Neuronal stem cell (in vitro differentiated cells): ENCODE measurements at regions not wholly inside any gene's neighbourhood (a gene's known extent, or its start where the extent isn't known, plus 50 kb on each side); places are given as distances from the start of the nearest gene placed in this dataset.

ENCODE experiments used
- DNase-seq: peaks from one replicate; pipeline ENCODE4 v3.0.0-alpha.2; 2013; ENCODE audit warnings: low spot score
- H2AFZ ChIP-seq: one replicate; pipeline ENCODE4 v1.6.1; 2013; ENCODE audit warnings: mild to moderate bottlenecking, low read length, inconsistent platforms
- H2AK5ac ChIP-seq: 2 replicates; pipeline ENCODE4 v1.6.1; 2013; ENCODE audit warnings: low read depth, mild to moderate bottlenecking, inconsistent platforms, low read length, moderate library complexity, mixed read lengths
- H2BK120ac ChIP-seq: 2 replicates; pipeline ENCODE4 v1.6.1; 2013; ENCODE audit warnings: low read depth, mild to moderate bottlenecking, inconsistent platforms, low read length, moderate library complexity, mixed read lengths
- H2BK12ac ChIP-seq: one replicate; pipeline ENCODE4 v1.6.1; 2013; ENCODE audit warnings: low read length, inconsistent platforms
- H2BK15ac ChIP-seq: 2 replicates; pipeline ENCODE4 v1.6.1; 2013; ENCODE audit warnings: mild to moderate bottlenecking, low read length, inconsistent platforms, mixed read lengths
- H2BK5ac ChIP-seq: one replicate; pipeline ENCODE4 v1.6.1; 2013; ENCODE audit warnings: inconsistent platforms, mild to moderate bottlenecking, low read length, moderate library complexity
- H3K14ac ChIP-seq: one replicate; pipeline ENCODE4 v1.6.1; 2013; ENCODE audit warnings: low read length, inconsistent platforms
- H3K18ac ChIP-seq: 2 replicates; pipeline ENCODE4 v1.6.1; 2013; ENCODE audit warnings: low read length, inconsistent platforms
- H3K23ac ChIP-seq: 2 replicates; pipeline ENCODE4 v1.6.1; 2013; ENCODE audit warnings: low read depth, mild to moderate bottlenecking, mixed read lengths, low read length, inconsistent platforms; ENCODE audit not compliant: poor library complexity
- H3K27ac ChIP-seq: replicated peaks from 3 replicates; pipeline ENCODE4 v1.5.1; 2013; ENCODE audit warnings: low read length, inconsistent platforms
- H3K27me3 ChIP-seq, 3 experiments: 2 replicates each; pipeline ENCODE4 v1.6.1; 2013; ENCODE audit warnings: low read length in 3 of 3, mild to moderate bottlenecking in 2 of 3, inconsistent platforms in 1 of 3, low read depth in 1 of 3, mixed read lengths in 1 of 3, moderate library complexity in 1 of 3; ENCODE audit not compliant: control insufficient read depth in 3 of 3, insufficient read depth in 3 of 3
- H3K36me3 ChIP-seq, 2 donors: replicated peaks in 1 of 2; 2 replicates each; pipeline ENCODE4 v1.6.1; 2013; ENCODE audit warnings: low read length in 2 of 2; ENCODE audit not compliant: control insufficient read depth in 2 of 2, insufficient read depth in 2 of 2
- H3K4ac ChIP-seq: 2 replicates; pipeline ENCODE4 v1.6.1; 2013; ENCODE audit warnings: inconsistent platforms, mild to moderate bottlenecking, low read length, moderate library complexity
- H3K4me1 ChIP-seq, 2 donors: 1 replicate in 1 of 2; 2 replicates in 1 of 2; pipeline ENCODE4 v1.6.1; 2013; ENCODE audit warnings: low read length in 2 of 2, low read depth in 1 of 2; ENCODE audit not compliant: control insufficient read depth in 2 of 2, insufficient read depth in 1 of 2
- H3K4me2 ChIP-seq: one replicate; pipeline ENCODE4 v1.6.1; 2013; ENCODE audit warnings: mild to moderate bottlenecking, low read length, inconsistent platforms; ENCODE audit not compliant: insufficient read depth, poor library complexity, severe bottlenecking
- H3K4me3 ChIP-seq, 2 donors: 2 replicates each; pipeline ENCODE4 v1.5.1; 2013; ENCODE audit warnings: low read length in 2 of 2, mild to moderate bottlenecking in 2 of 2, inconsistent platforms in 1 of 2, moderate library complexity in 1 of 2
- H3K79me1 ChIP-seq: one replicate; pipeline ENCODE4 v1.6.1; 2013; ENCODE audit warnings: low read depth, mild to moderate bottlenecking, inconsistent platforms, low read length, moderate library complexity
- H3K9ac ChIP-seq: one replicate; pipeline ENCODE4 v1.6.1; 2013; ENCODE audit warnings: mild to moderate bottlenecking, low read depth, low read length, inconsistent platforms; ENCODE audit not compliant: poor library complexity
- H3K9me3 ChIP-seq, 2 donors: replicated peaks in 1 of 2; 2 replicates each; pipeline versions ENCODE3 to v1.6.1; 2013; ENCODE audit warnings: low read length in 2 of 2, mild to moderate bottlenecking in 2 of 2, inconsistent platforms in 1 of 2, low read depth in 1 of 2, mixed read lengths in 1 of 2, moderate library complexity in 1 of 2; ENCODE audit not compliant: control insufficient read depth in 2 of 2, insufficient read depth in 1 of 2
- H4K8ac ChIP-seq: one replicate; pipeline ENCODE4 v1.6.1; 2013; ENCODE audit warnings: low read depth, mild to moderate bottlenecking, inconsistent platforms, low read length, moderate library complexity
- H4K91ac ChIP-seq: one replicate; pipeline ENCODE4 v1.6.1; 2013; ENCODE audit warnings: low read length, low read depth, mild to moderate bottlenecking, inconsistent platforms; ENCODE audit not compliant: poor library complexity
- WGBS, 2 donors: extraction: QIAGEN DNeasy Blood & Tissue Kit; methylation state at CpG; one replicate each; pipeline ENCODE4 v1.1.7; 2013; ENCODE audit warnings: missing lambda C conversion rate in 2 of 2, mixed read lengths in 1 of 2; ENCODE audit not compliant: insufficient read length in 2 of 2, insufficient replicate concordance in 1 of 2; ENCODE audit errors: extremely low coverage in 2 of 2; 5-methylcytosine and 5-hydroxymethylcytosine counted together

- no CpG with 5 or more reads among the region's 1 CpG for WGBS, 2 donors
- no peaks in the 10 kb centered on the region for H3K79me1 ChIP-seq
- no peak overlapping the region for H2AK5ac ChIP-seq
- no peak overlapping the region for H3K18ac ChIP-seq
- H3K4me3 ChIP-seq, result no peak overlapping the region
- no peak overlapping the region for H2BK5ac ChIP-seq
- no peak overlapping the region for H2BK12ac ChIP-seq
- no peak overlapping the region for H2BK120ac ChIP-seq
- H2AFZ ChIP-seq, result no peak overlapping the region
- H3K9ac ChIP-seq, result no peak overlapping the region
- DNase-seq, result no peak
- no peaks in the 10 kb centered on the region for H3K36me3 ChIP-seq
- H4K8ac ChIP-seq, result no peak overlapping the region
- H4K91ac ChIP-seq, result no peak overlapping the region
- no peaks in the 10 kb centered on the region for H3K4me1 ChIP-seq
- no peak overlapping the region for H3K4me2 ChIP-seq
- H3K14ac ChIP-seq, result no peak overlapping the region
- H3K9me3 ChIP-seq, result peaks cover 0 to 3% of the 10 kb centered on the region in 2 donors
- no peak overlapping the region for H2BK15ac ChIP-seq
- no peak overlapping the region for H3K4ac ChIP-seq
- H3K27me3 ChIP-seq, result no peaks in the 10 kb centered on the region
- H3K23ac ChIP-seq, result no peak overlapping the region
- no peak overlapping the region for H3K27ac ChIP-seq
These were observed 364.4 kb upstream of the MCTP2 start for GRCh38 chr15:93866948-93867347.

GRCh38 chr15:93866476-93866875, 364.9 kb upstream of the MCTP2 start:
- no peak for DNase-seq
- H3K14ac ChIP-seq, result no peak overlapping the region
- H3K36me3 ChIP-seq, result no peaks in the 10 kb centered on the region
- H2AFZ ChIP-seq, result no peak overlapping the region
- H2BK12ac ChIP-seq, result no peak overlapping the region
- WGBS, 2 donors, result no CpG with 5 or more reads among the region's 6 CpGs
- no peak overlapping the region for H2BK5ac ChIP-seq
- H3K4me2 ChIP-seq, result no peak overlapping the region
- H3K23ac ChIP-seq, result no peak overlapping the region
- no peak overlapping the region for H3K18ac ChIP-seq
- H4K8ac ChIP-seq, result no peak overlapping the region
- H3K4me1 ChIP-seq, result no peaks in the 10 kb centered on the region
- H2AK5ac ChIP-seq, result no peak overlapping the region
- H3K27ac ChIP-seq, result no peak overlapping the region
- H2BK15ac ChIP-seq, result no peak overlapping the region
- H2BK120ac ChIP-seq, result no peak overlapping the region
- no peak overlapping the region for H3K9ac ChIP-seq
- H3K4me3 ChIP-seq, result no peak overlapping the region
- H4K91ac ChIP-seq, result no peak overlapping the region
- H3K27me3 ChIP-seq, result no peaks in the 10 kb centered on the region
- H3K9me3 ChIP-seq, result peaks cover 0 to 3% of the 10 kb centered on the region in 2 donors
- H3K79me1 ChIP-seq, result no peaks in the 10 kb centered on the region
- no peak overlapping the region for H3K4ac ChIP-seq

- no peaks in the 10 kb centered on the region for H3K79me1 ChIP-seq
- H2AK5ac ChIP-seq, result no peak overlapping the region
- no peak overlapping the region for H2BK15ac ChIP-seq
- H3K36me3 ChIP-seq, result no peaks in the 10 kb centered on the region
- no peak overlapping the region for H2BK5ac ChIP-seq
- H2BK120ac ChIP-seq, result no peak overlapping the region
- H3K9me3 ChIP-seq, result peaks cover 0 to 3% of the 10 kb centered on the region in 2 donors
- no CpG with 5 or more reads among the region's 4 CpGs for WGBS, 2 donors
- H3K4ac ChIP-seq, result no peak overlapping the region
- H4K8ac ChIP-seq, result no peak overlapping the region
- H2BK12ac ChIP-seq, result no peak overlapping the region
- no peak overlapping the region for H3K4me3 ChIP-seq
- H3K4me1 ChIP-seq, result no peaks in the 10 kb centered on the region
- no peak overlapping the region for H3K14ac ChIP-seq
- DNase-seq, result no peak
- H3K4me2 ChIP-seq, result no peak overlapping the region
- no peak overlapping the region for H3K9ac ChIP-seq
- H3K27ac ChIP-seq, result no peak overlapping the region
- H3K23ac ChIP-seq, result no peak overlapping the region
- H3K27me3 ChIP-seq, result no peaks in the 10 kb centered on the region
- no peak overlapping the region for H2AFZ ChIP-seq
- H3K18ac ChIP-seq, result no peak overlapping the region
- no peak overlapping the region for H4K91ac ChIP-seq
These were observed 365.8 kb upstream of the MCTP2 start for GRCh38 chr15:93865586-93865985.

GRCh38 chr15:93862791-93863190, 368.6 kb upstream of the MCTP2 start:
- no peak overlapping the region for H2BK120ac ChIP-seq

More at GRCh38 chr15:93862791-93863190, 368.6 kb upstream of the MCTP2 start:
- peak overlapping the region in 1 of 2 donors; percentile 7 for H3K4me3 ChIP-seq
- no peaks in the 10 kb centered on the region for H3K79me1 ChIP-seq
- H4K8ac ChIP-seq, result no peak overlapping the region
- DNase-seq, result no peak
- H3K18ac ChIP-seq, result no peak overlapping the region
- no CpG with 5 or more reads among the region's 7 CpGs for WGBS, 2 donors
- H3K4me1 ChIP-seq, result no peaks in the 10 kb centered on the region
- no peak overlapping the region for H3K4ac ChIP-seq
- no peak overlapping the region for H3K14ac ChIP-seq
- H2BK12ac ChIP-seq, result no peak overlapping the region
- H3K23ac ChIP-seq, result no peak overlapping the region
- H3K27me3 ChIP-seq, result no peaks in the 10 kb centered on the region
- H4K91ac ChIP-seq, result no peak overlapping the region
- no peak overlapping the region for H3K4me2 ChIP-seq
- H2BK5ac ChIP-seq, result no peak overlapping the region
- H2BK15ac ChIP-seq, result no peak overlapping the region
- H3K9me3 ChIP-seq, result peaks cover 0 to 3% of the 10 kb centered on the region in 2 donors
- H3K9ac ChIP-seq, result no peak overlapping the region
- H3K27ac ChIP-seq, result no peak overlapping the region
- no peak overlapping the region for H2AFZ ChIP-seq
- H2AK5ac ChIP-seq, result no peak overlapping the region
- no peaks in the 10 kb centered on the region for H3K36me3 ChIP-seq
